Skeletal muscle satellite cell (primary cell): ENCODE measurements at regions not wholly inside any gene's neighbourhood (a gene's known extent, or its start where the extent isn't known, plus 50 kb on each side); places are given as distances from the start of the nearest gene placed in this dataset.

ENCODE experiments used
- H3K27me3 ChIP-seq: 2 replicates; pipeline ENCODE4 v1.7.0; 2013; ENCODE audit warnings: low read length; ENCODE audit not compliant: control insufficient read depth, insufficient read depth
- H3K36me3 ChIP-seq: 2 replicates; pipeline ENCODE4 v1.7.0; 2013; ENCODE audit warnings: mild to moderate bottlenecking, control low read depth, low read length; ENCODE audit not compliant: insufficient read depth
- H3K4me1 ChIP-seq: 2 replicates; pipeline ENCODE4 v1.7.0; 2013; ENCODE audit warnings: low read length; ENCODE audit not compliant: control insufficient read depth, insufficient read depth
- H3K4me2 ChIP-seq: 2 replicates; pipeline ENCODE4 v1.7.0; 2013; ENCODE audit warnings: mild to moderate bottlenecking, low read length
- H3K4me3 ChIP-seq: 2 replicates; pipeline ENCODE4 v1.7.0; 2013; ENCODE audit warnings: low read length
- H3K9ac ChIP-seq: 2 replicates; pipeline ENCODE4 v1.7.0; 2013; ENCODE audit warnings: mild to moderate bottlenecking, low read depth, low read length, moderate library complexity
- H3K9me3 ChIP-seq: replicated peaks from 2 replicates; pipeline ENCODE4 v1.7.0; 2013; ENCODE audit warnings: mild to moderate bottlenecking, control low read depth, low read length

DNA sequence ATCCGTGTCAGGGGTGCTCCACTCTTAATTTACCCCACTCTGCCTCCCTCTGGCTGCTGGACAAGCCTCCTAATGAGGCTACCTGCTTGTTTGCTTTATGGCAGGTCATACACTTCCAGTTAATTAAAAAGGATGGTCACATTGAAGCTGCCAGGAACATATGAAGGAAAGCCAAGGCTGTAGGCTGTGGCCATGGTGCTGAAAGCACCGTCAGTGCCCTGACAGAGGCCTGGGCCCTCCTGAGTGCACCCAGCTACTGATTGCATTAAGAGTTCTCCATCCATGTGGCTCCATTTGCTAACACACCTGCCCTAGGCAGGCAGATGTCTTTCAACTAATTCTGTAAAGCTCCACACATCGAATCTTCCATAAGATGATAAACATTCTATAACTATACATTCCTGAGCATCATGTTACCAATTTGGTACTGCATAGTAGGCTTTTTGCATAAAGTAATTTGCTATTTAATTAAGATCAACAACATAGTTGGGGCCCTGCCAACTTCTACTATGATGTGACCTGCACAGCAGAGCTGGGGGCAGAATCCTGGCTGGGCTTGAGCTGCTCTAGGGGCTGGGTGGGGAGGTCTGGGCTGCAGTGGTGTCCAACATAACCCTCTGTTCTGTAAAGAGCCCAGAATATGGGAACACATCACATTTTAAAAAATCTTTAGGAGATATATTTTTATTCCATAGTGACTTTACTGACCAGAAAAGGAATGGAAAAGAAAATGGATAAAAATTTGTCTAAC, 224.8 kb downstream of the SIPA1L2 start:
- Histone ChIP-seq H3K36me3 (no peaks in the 10 kb centered on the region), H3K27me3 (no peaks in the 10 kb centered on the region), H3K9ac (no peak overlapping the region), H3K4me2 (no peak overlapping the region), H3K9me3 (peaks cover 4% of the 10 kb centered on the region), H3K4me3 (no peak overlapping the region), H3K4me1 (no peaks in the 10 kb centered on the region)

DNA sequence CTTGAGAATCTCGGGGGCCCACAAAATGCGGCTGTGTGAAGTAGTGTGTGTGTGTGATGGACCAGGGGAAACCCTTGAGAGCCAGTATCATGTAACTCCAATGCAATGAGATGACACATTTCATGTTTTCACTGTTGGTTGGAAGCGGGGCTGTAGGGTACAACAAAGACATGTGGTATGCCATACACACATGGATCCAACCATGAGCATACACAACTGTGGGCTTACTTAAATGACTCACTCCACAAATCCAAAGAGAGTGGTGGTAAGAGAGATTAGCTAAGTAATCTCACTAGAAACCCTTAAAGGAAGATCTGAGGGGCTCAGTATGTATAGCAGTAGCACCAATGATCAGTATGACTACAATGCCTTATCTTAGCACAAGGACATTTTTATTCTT, 225.7 kb downstream of the SIPA1L2 start:
- H3K27me3 ChIP-seq: no peaks in the 10 kb centered on the region
- no peak overlapping the region for H3K9ac ChIP-seq
- no peaks in the 10 kb centered on the region for H3K9me3 ChIP-seq
- no peak overlapping the region for H3K4me2 ChIP-seq
- H3K4me1 ChIP-seq: no peaks in the 10 kb centered on the region
- no peaks in the 10 kb centered on the region for H3K36me3 ChIP-seq
- no peak overlapping the region for H3K4me3 ChIP-seq

DNA sequence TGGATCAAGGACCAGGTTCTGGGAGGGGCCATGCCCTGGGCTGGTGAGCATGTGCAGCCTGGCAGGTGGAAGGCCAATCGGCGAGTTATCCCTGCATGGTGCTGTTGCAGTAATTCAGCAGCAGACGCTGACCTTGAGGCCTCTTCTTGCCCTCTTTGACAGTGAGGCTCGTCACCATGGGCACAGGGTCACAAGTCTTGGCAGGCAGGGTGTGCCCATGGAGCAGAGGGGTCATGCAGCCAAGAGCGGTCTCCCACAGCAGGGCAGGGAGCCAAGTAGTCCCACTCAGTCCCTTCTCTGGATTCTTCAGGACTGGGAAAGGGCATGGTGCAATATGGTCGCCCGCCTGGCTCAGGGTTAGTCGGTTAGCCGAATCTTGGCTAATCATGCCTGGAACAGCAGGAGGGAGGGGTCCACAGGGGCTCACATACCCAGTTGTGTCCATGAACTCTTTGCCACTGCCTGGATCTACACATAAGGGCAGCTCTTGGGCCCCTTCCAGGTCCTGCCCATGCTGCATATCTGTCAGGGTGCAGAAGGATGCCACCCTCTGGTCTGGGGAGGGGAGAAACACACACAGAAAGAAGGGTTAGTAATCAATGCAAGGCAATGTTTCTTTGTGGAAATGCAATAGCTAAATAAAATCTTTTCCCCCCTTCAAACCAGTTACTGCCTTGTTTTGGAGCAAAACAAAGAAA, 226.8 kb downstream of the SIPA1L2 start:
- no peak overlapping the region for H3K9ac ChIP-seq
- no peaks in the 10 kb centered on the region for H3K9me3 ChIP-seq
- H3K4me1 ChIP-seq: no peaks in the 10 kb centered on the region
- no peak overlapping the region for H3K4me3 ChIP-seq
- no peaks in the 10 kb centered on the region for H3K27me3 ChIP-seq
- no peak overlapping the region for H3K4me2 ChIP-seq
- H3K36me3 ChIP-seq: no peaks in the 10 kb centered on the region

DNA sequence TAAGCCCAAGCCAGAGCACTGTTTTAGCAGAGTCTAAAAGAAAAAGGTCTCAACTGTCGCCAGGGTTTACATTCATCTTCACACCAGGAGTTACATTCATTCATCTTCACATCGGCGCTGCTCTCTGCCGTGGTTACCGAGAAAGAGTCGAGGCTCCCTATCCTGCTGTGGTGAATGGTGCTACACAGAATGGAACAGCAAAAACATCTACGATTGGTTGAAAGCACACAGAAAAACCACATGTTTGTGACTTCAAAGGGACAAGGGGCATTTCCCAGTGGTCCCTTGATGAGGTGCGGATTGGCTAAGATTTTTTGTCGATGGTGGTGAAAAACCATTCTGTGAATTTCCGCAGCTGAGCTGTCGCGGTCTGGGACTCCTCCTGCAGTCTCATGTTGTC, 231.1 kb downstream of the SIPA1L2 start:
- Histone ChIP-seq H3K4me2 (no peak overlapping the region), H3K27me3 (no peaks in the 10 kb centered on the region), H3K36me3 (no peaks in the 10 kb centered on the region), H3K9me3 (no peaks in the 10 kb centered on the region), H3K4me1 (no peaks in the 10 kb centered on the region), H3K9ac (no peak overlapping the region), H3K4me3 (no peak overlapping the region)

DNA sequence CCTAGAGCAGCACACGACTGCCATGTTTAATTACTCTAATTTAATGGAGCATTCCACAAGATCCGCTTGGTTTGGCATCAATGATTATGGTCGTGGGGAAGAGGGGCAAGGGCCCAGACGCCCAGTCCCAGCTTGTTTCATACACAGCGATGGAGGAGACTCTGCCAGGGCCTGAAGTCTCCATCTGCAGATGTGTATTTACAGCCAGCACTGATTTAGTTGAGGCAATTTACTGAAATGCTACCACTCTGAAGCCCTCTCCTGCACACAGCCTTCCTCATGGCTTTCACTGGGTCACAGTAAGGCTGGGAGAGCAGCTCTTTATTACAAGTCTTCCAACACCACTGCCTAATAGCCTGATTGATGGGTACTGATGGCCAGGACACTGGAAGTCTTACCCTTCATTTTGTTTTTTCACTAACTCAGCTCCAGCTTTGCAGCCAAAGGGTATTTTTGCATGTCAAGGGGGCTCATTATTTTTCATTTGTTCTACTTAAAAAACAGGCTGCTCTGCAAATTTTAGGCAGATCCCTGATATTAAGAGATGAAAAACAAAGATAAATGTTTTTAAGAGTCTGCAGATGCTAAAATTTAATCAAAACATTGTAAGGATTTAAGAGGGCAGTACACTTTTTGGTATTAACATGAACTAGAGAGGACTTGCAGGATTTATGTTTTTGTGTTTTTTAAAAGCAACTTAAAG, 236.3 kb downstream of the SIPA1L2 start:
- Histone ChIP-seq H3K4me2 (no peak overlapping the region), H3K4me1 (peaks cover 7% of the 10 kb centered on the region), H3K27me3 (no peaks in the 10 kb centered on the region), H3K4me3 (no peak overlapping the region), H3K9ac (no peak overlapping the region), H3K9me3 (no peaks in the 10 kb centered on the region), H3K36me3 (no peaks in the 10 kb centered on the region)

DNA sequence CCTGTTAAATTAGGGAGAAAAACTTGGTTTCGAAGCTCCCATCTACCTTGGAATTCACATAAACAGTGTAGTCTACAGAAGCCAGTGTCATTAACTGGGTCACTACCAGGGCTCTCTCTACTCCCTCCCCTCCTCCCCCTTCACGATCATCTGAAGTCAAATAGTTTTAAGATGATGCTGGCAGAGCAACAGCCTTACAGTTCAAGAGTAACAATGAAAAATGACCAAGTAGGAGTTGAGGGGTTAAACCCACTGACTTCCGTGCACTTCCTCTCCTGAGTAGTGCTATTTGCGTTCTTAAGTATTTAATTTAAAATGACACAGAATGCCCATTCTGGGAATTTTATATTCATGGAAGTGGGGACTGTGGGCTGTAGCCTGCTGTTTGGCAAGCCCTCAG, 236.9 kb downstream of the SIPA1L2 start:
- Histone ChIP-seq H3K36me3 (no peaks in the 10 kb centered on the region), H3K27me3 (no peaks in the 10 kb centered on the region), H3K4me2 (no peak overlapping the region), H3K4me1 (peaks cover 7% of the 10 kb centered on the region), H3K9ac (no peak overlapping the region), H3K4me3 (no peak overlapping the region), H3K9me3 (no peaks in the 10 kb centered on the region)

DNA sequence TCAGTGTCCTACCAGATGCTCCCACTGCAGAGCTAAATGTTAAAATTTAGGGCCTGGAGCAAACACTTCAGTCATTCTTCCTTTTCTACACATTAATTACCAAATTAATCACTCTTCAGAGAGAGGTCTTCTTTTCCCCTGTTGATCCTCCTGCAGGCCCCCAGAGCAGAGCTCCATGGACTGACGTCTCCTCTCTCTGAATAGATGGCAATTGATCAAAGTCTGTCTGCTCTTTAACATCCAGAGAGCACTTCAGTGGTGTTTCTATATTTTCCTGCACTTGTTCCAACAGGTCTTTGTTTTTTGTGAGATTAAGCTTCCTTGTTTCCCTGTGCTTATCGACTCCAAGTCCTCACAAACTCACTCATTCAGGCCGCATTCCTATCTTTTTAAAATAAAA, 239.3 kb downstream of the SIPA1L2 start:
- no peak overlapping the region for H3K9ac ChIP-seq
- no peaks in the 10 kb centered on the region for H3K9me3 ChIP-seq
- H3K4me3 ChIP-seq: no peak overlapping the region
- no peak overlapping the region for H3K4me2 ChIP-seq
- H3K4me1 ChIP-seq: peaks cover 7% of the 10 kb centered on the region
- no peaks in the 10 kb centered on the region for H3K36me3 ChIP-seq
- no peaks in the 10 kb centered on the region for H3K27me3 ChIP-seq

DNA sequence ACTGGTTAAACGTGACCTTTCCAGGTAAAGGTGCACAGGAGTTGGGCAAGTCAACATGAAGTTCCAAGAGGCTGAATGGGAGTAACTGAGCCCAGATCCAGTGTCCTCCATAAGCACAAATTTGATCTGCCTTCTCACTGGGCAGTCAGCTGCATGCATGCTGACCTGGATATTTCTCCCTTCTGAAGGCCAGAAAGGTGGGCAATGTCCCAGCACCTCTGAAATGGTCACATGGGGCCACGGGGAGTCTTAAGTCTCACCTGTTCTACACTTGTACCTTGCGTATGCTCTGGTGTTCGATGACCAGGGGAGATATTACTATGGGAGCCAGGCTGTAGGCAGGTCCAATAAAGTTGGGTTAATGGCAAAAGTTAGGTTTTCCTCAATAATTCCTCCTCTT, 240.2 kb downstream of the SIPA1L2 start:
- no peaks in the 10 kb centered on the region for H3K36me3 ChIP-seq
- no peak overlapping the region for H3K9ac ChIP-seq
- no peak overlapping the region for H3K4me3 ChIP-seq
- no peaks in the 10 kb centered on the region for H3K27me3 ChIP-seq
- no peak overlapping the region for H3K4me2 ChIP-seq
- no peaks in the 10 kb centered on the region for H3K9me3 ChIP-seq
- peaks cover 14% of the 10 kb centered on the region for H3K4me1 ChIP-seq

DNA sequence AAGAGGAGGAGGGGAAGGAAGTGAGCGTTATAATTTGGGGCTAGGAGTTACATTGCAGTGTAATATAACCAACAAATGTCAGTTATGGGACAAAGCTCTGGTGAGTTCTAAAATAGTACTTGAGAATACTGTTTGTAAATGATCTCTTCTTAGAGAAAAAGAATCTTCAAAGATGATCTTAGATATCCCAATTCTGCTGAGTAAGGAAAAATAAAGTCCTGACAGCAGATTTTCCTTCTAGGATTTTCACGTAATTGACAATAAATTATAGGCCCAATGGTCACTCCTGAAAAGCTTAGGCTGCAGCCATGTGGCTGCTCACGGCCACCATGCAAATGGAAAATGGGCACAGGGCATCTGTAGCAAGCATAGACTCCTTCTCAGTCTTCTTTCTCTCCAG, 241.6 kb downstream of the SIPA1L2 start:
- H3K36me3 ChIP-seq: no peaks in the 10 kb centered on the region
- H3K4me1 ChIP-seq: peaks cover 14% of the 10 kb centered on the region
- H3K9ac ChIP-seq: no peak overlapping the region
- H3K4me3 ChIP-seq: no peak overlapping the region
- H3K9me3 ChIP-seq: no peaks in the 10 kb centered on the region
- H3K27me3 ChIP-seq: no peaks in the 10 kb centered on the region
- no peak overlapping the region for H3K4me2 ChIP-seq

DNA sequence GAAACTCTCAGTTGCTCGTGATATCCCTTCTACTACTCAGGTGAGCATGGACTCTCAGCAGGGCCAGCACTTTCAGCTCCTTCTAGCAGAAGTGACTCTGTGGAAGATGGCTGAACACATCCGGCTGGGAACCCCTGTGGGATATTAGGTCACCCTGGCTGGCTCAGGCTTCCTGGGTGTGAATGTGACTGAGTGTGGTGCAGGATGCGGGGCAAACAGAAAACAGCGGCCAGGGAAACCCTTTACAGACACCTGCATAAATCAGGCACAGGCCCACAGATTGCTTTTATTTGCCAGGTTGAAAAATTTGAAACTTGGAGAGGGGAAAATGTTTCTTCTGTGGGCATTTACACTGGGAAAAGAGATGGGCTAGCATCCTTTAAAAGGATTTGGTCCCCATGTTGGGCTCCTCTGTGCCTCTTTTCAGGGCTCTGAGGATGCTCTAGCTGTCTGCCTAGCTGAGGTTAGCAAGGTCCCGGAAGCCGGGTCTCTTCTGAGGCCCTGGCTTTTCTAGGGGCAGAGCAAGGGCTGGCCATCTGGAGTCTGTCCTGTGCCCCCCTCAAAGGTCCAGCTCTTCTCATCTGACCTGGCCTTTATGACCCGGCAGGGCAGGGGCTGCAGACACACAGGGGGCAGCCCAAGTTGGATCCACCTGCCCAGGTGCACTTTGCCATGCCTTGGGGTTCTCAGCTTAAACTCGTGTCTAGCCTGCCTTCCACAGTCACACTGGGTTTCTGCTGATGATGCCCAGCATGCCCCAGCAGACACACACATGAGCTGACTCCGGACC, 243.0 kb downstream of the SIPA1L2 start:
- H3K9me3 ChIP-seq: no peaks in the 10 kb centered on the region
- no peak overlapping the region for H3K4me3 ChIP-seq
- no peaks in the 10 kb centered on the region for H3K36me3 ChIP-seq
- H3K27me3 ChIP-seq: no peaks in the 10 kb centered on the region
- H3K4me2 ChIP-seq: no peak overlapping the region
- peaks cover 7% of the 10 kb centered on the region for H3K4me1 ChIP-seq
- no peak overlapping the region for H3K9ac ChIP-seq

DNA sequence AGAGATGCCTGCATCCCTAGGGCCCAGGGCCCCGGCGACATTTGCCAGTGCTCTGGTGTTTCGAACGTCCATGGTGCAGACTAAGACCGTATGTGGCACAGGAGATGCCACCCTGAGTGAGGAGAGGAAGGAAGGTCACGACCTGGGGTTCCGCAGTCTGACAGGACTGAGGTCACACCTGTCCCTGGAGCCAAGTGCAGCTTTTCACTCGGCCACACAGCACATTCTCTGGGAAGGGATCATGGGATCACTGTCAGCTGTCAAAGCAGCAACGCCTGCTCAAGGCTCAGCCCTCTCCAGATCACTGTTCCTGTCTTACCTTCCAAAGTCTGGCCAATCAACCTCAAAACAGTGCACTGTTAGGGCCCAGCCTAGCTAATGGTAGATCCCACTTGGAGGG, 243.6 kb downstream of the SIPA1L2 start:
- Histone ChIP-seq H3K9me3 (no peaks in the 10 kb centered on the region), H3K4me2 (no peak overlapping the region), H3K4me1 (peaks cover 7% of the 10 kb centered on the region), H3K36me3 (no peaks in the 10 kb centered on the region), H3K4me3 (no peak overlapping the region), H3K9ac (no peak overlapping the region), H3K27me3 (no peaks in the 10 kb centered on the region)
